ENCODE measurements at regions not wholly inside any gene's neighbourhood (a gene's known extent, or its start where the extent isn't known, plus 50 kb on each side); places are given as distances from the start of the nearest gene placed in this dataset.
"Not testable (repeated sequence)": the region's sequence is repeated elsewhere in the genome, so short reads cannot be mapped to it uniquely, and the experiment has no call there.

DNA sequence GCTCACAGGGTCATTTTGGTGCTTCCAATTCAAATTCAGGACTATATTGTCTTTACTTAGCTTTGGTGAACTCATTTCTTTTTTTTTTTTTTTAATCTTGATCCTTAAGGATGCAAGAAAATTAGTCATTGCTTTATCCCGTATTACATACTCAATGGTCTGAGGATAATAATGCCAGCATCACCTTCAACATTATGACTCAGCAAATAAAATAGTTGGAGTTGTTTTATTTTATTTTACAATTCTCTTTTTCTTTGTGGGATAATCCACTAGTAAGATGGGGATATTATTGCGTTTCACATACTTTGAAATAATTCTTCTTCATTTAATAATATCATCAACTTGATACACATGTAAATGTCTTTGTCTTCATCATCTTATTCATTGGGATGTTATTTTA, 954.9 kb upstream of the GYPC start:
- DNase-seq (ENCODE audit: low read depth in 3 of 3): no peak

DNA sequence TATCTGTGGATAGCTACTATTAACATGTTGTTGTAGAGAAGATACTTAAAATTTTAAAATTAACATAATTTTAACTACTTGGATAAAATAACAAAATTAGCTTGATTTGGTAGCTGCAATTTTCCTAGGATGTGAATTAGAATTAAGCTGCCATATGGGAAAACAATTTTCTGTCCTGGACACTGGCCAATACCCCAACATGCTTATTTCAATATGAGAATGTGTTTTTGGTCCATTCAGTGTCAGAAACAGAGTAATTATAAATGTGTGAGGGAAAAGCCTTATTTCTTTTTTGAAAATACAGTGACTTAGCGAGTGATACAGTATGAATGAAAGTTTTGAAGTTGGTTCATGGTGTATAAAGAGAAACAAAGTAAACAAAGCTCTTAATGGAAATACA, 948.3 kb upstream of the GYPC start:
- DNase-seq (ENCODE audit: low read depth in 3 of 3): no peak

DNA sequence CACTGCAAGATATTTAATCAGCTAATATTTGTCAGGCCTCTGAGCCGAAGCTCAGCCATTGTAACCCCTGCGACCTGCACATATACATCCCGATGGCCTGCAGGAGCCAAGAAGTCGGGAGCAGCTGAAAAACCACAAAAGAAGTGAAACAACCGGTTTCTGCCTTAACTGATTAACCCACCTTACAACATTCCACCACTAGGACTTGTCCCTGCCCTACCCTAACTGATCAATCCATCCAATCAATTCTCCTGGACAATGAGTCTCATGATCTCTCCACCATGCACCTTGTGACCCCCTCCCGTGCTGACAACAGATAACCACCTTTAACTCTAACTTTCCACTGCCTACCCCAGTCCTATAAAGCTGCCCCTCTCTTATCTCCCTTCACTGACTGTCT, 945.4 kb upstream of the GYPC start:
- DNase-seq (ENCODE audit: low read depth in 3 of 3): no peak

DNA sequence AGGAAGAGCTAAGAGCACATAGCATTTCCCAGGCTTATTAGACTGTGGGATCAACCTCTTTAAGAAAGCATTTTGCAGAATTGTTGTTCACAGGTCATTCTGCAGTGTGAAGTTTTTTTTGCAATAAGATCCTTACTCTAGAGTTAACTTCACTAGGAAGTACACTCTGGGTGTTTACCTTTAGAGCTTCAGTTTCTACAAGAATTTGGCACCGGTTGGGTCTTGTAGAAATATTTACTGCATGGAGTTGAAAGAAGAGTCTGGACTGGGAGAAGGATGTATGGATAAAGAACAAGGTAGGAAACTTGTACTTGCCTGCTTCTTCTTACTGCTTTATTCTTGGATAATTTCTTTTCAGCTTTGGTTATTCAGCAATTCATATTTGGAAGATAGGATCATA, 944.9 kb upstream of the GYPC start:
- no peak for DNase-seq (ENCODE audit: low read depth in 3 of 3)

DNA sequence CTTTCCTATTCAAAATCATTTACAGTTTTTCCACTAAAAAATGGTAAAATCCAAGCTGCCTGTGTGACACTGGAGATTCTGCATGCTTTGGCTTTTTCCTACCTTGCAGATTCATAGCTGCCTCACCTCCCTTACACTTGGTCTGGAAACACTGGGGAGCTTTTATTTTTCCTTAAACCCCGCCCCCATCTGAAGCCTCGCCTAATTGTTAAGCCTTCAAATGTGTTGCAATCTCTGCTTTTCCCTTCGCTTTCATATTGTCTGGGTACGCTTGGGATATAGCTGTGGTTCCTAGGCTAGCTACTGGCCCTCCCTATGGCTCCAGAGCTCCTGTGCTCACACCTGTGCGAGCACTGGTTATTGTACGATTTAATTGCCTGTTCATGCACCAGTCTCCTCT, 942.4 kb upstream of the GYPC start:
- DNase-seq (ENCODE audit: low read depth in 3 of 3): no peak

GRCh38 chr2:125721072-125721721, 934.8 kb upstream of the GYPC start:
- DNase-seq (ENCODE audit: low read depth in 3 of 3): no peak

DNA sequence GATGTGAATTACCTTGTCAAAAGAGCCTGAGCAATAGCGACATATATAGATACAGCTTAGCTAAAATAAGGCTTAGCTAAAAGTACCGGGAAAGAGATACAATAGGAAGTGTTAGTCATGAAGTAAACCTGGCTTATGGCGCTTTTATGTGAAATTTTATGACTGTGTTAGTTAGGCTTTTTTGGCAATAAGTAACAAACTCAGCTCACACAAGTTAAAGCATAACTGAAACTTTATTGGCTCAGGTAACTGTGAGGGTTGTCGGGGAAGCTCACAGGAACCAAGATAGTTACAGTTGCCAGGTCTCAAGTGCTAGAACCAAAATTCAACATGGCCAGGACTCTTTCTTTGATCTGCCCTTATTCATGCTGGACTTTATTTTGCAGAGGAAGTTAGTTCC, 925.0 kb upstream of the GYPC start:
- no peak for DNase-seq (ENCODE audit: low read depth in 3 of 3)

DNA sequence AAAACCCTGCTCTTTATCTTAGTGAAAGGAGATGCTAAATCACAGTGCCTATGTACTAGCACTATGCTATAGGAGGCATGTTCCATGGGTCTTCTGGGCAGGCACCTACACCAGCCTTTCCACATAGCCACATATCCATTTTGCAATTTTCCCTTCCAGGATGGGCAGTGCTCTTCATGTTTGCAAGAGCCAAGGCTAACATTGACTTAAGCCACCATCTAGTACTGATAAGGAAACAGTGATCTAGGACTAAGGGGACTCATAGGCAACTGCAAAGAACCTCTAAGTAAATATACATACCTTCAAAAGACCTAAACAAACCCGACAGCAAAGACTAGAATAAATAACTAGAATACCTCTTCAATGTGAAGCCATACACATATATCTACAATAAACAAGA, 919.7 kb upstream of the GYPC start:
- DNase-seq (ENCODE audit: low read depth in 3 of 3): no peak

- no peak for DNase-seq (ENCODE audit: low read depth in 3 of 3)
Observed at GRCh38 chr2:125745514-125745913, 910.4 kb upstream of the GYPC start.

DNA sequence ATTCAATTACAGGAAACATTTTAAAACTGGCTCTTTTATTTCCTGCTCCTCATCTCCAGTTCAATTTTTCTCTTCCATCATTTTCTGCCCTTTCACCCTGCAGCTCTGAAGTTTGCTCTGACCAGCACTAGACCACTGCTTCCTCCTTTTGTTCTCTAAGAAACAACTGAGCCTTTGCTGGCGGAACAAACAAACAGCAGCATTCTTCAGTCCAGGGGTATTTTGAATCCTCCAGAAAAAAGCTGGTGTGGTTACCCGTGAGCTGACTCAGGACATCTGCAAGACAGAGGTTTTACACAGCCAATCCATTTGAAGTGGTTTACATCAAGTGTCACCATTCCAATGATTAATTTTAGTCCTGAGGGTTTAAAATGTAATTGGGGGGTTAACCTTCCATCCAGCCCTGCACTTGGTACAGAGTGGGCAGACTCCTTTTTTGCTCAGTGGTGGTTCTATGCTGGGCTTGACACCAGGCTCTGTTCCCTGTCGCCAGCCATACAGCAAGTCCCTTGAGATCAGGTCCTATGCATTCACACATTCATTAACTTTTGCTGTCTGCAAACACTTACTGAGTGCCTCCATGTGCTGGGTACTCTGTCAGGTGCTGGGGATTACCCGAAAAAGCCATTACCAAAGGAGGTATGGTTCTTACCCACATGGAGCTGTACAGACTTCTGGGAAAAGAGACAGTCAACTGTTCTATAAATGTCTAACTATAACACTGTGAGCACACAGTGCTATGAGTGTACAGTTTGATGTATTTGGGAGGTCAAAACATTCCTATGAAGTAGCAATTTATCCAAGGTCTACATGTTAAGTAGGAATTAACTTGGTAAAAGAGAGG, 909.4 kb upstream of the GYPC start:
- no peak for DNase-seq (ENCODE audit: low read depth in 3 of 3)

- DNase-seq (ENCODE audit: low read depth in 3 of 3): no peak
Observed at GRCh38 chr2:125747165-125747425, 908.9 kb upstream of the GYPC start.

- no peak for DNase-seq (ENCODE audit: low read depth in 3 of 3)
Observed at GRCh38 chr2:125756431-125756830, 899.5 kb upstream of the GYPC start.

GRCh38 chr2:125796784-125797183, 859.2 kb upstream of the GYPC start:
- DNase-seq (ENCODE audit: low read depth in 3 of 3): no peak

GRCh38 chr2:125797192-125797591, 858.8 kb upstream of the GYPC start:
- DNase-seq (ENCODE audit: low read depth in 3 of 3): no peak

GRCh38 chr2:125822746-125823145, 833.2 kb upstream of the GYPC start:
- DNase-seq (ENCODE audit: low read depth in 3 of 3): no peak

DNA sequence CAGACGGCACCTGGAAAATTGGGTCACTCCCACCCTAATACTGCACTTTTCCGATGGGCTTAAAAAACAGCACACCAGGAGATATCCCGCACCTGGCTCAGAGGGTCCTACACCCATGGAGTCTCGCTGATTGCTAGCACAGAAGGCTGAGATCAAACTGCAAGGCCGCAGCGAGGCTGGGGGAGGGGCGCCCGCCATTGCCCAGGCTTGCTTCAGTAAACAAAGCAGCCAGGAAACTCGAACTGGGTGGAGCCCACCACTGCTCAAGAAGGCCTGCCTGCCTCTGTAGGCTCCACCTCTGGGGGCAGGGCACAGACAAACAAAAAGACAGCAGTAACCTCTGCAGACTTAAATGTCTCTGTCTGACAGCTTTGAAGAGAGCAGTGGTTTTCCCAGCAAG, 830.2 kb upstream of the GYPC start:
- DNase-seq (ENCODE audit: low read depth in 3 of 3): not testable (repeated sequence)

DNA sequence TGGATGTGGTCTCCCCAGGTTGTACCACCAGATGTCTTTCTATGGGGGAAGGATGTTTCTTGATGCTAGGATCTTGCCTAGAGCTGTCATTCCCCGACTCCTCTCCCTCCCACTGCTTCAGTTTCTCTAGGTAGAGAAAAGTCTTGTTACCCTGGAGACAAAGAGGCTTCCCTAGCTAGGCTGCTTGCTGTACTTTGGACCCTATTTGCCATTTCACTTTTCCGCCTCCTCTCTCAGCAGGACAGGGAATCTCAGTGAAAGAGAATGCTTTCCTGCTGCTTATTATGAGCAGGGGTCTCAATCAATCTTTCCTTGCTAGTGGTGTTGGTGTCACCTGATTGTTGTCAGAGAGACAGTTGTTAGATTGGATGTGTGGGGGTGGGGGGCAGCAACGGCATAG, 818.8 kb upstream of the GYPC start:
- DNase-seq (ENCODE audit: low read depth in 3 of 3): no peak

DNA sequence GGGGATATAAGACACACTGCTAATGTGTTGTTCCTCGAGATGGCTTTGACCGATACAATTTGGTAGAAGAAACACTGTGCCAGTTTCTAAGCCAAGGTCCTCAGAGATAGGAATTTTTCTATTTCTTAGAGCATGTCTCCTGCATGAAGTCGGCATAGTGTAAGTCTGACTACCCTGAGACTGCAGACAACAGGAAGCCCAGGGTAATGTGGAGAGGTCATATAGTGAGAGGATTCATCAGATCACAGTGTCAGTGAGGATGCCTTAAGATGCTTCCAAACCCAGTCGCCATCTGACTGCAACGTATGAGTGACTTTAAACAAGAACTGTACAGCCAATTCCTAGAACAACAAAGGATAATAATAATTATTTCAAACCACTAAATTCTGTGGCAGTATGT, 818.3 kb upstream of the GYPC start:
- no peak for DNase-seq (ENCODE audit: low read depth in 3 of 3)

GRCh38 chr2:125839945-125840344, 816.0 kb upstream of the GYPC start:
- no peak for DNase-seq (ENCODE audit: low read depth in 3 of 3)

- no peak for DNase-seq (ENCODE audit: low read depth in 3 of 3)
Observed at GRCh38 chr2:125842041-125842440, 813.9 kb upstream of the GYPC start.

DNA sequence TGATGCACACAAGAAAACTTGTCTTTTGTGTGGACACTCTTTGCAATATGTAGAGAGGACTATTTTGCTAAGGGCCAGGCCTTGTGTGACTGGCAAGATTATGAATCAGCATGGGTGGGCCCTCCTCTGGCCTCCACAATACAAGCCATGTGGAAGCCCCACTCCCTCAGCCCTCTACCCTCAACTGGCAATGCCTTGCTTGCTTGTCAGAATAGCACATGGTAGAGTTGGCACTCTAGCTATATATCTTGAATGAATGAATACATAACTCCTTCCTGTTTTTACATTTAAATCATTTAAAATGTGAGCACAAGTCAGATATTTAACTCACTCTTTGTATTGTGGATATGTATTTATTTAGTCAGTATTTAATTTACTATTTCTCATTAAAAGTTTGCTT, 805.4 kb upstream of the GYPC start:
- no peak for DNase-seq (ENCODE audit: low read depth in 3 of 3)

DNA sequence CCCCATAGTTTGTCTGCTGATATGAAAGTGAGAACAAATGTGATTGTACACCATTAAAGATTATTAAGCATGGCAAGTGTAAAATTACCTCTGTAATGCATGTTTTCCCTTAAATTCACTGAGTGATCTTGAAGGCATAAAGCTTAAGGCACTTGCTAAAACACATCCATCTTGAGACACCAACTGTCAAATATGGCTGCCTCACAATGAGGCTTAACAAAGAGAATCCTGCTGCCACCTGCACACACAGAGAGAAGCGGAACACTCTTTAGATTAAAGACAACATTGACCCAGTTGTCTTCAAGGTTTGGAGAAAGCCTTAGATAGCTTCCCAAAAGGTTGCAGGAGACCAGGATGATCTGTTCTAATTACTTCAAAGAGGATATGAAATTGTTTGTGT, 803.6 kb upstream of the GYPC start:
- DNase-seq (ENCODE audit: low read depth in 3 of 3): no peak

- no peak for DNase-seq (ENCODE audit: low read depth in 3 of 3)
Observed at GRCh38 chr2:125853626-125854025, 802.3 kb upstream of the GYPC start.

DNA sequence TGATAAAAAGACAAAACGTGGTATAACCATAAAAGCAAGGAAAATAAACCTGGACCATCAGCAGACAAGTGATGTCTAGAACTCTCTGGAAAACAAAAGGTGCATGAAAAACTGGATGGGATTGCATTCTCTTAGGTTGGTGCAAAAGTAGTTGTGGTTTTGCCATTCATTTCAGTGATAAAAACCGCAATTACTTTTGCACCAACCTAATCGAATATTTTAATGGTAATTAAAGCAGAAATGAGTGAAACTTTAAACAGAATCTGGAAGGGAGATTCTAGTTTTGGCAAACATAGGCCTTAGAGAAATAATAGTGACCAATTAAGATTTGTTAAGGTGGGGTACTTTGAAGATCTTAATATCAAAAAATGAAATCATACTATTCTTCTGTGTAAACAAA, 800.8 kb upstream of the GYPC start:
- no peak for DNase-seq (ENCODE audit: low read depth in 3 of 3)
